Upper lobe of left lung (tissue), 4 donors: ENCODE measurements at regions not wholly inside any gene's neighbourhood (a gene's known extent, or its start where the extent isn't known, plus 50 kb on each side); places are given as distances from the start of the nearest gene placed in this dataset.

ENCODE experiments used
- EP300 ChIP-seq, 4 donors: sonication (generic); formaldehyde crosslinking; IDR thresholded peaks; one replicate each; pipeline ENCODE4 v1.5.1; 2017; ENCODE audit warnings: antibody characterized with exemption in 4 of 4, control low read depth in 2 of 4
- TF ChIP-seq, protein P1 (sequence below), 6 experiments: fragments of 450-650 bp in 4 of 6; fragments of 200-600 bp in 2 of 6; sonication (generic) in 2 of 6; IDR thresholded peaks; one replicate each; pipeline ENCODE4 v1.5.1; 2016 to 2019; ENCODE audit warnings: antibody characterized with exemption in 6 of 6

DNA sequence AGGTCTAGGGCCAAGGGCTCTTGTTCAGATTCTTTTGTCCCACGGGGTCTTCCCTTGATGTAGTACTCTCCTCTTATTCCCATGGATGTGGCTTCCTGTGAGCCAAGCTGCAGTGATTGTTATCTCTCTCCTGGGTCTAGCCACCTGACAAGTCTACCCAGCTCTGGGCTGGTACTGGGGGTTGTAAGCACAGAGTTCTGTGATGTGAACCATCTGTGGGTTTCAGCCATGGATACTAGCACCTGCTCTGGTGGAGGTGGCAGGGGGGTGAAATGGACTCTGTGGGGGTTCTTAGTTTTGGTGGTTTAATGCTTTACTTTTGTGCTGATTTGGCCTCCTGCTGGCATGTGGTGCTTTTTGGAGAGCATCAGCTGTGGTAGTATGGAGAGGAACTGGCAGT, 350.8 kb downstream of the DNAJB9 start:
- TF ChIP-seq, protein P1, sequence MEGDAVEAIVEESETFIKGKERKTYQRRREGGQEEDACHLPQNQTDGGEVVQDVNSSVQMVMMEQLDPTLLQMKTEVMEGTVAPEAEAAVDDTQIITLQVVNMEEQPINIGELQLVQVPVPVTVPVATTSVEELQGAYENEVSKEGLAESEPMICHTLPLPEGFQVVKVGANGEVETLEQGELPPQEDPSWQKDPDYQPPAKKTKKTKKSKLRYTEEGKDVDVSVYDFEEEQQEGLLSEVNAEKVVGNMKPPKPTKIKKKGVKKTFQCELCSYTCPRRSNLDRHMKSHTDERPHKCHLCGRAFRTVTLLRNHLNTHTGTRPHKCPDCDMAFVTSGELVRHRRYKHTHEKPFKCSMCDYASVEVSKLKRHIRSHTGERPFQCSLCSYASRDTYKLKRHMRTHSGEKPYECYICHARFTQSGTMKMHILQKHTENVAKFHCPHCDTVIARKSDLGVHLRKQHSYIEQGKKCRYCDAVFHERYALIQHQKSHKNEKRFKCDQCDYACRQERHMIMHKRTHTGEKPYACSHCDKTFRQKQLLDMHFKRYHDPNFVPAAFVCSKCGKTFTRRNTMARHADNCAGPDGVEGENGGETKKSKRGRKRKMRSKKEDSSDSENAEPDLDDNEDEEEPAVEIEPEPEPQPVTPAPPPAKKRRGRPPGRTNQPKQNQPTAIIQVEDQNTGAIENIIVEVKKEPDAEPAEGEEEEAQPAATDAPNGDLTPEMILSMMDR (IDR thresholded peaks at IDR 0.05), result no peak
- TF ChIP-seq EP300 (IDR thresholded peaks at IDR 0.05), result no peak
